Smooth muscle cell (in vitro differentiated cells): ENCODE measurements at regions not wholly inside any gene's neighbourhood (a gene's known extent, or its start where the extent isn't known, plus 50 kb on each side); places are given as distances from the start of the nearest gene placed in this dataset.

ENCODE experiments used
- DNase-seq: peaks from one replicate; lab custom pipeline; 2025; ENCODE audit not compliant: unreplicated experiment; lab: John Stamatoyannopoulos, UW
- H2AFZ ChIP-seq: fragments of 200-600 bp; sonication (generic); 2 replicates; pipeline ENCODE4 v1.6.0; 2016; ENCODE audit warnings: antibody characterized with exemption, low read depth, mild to moderate bottlenecking
- H3F3A ChIP-seq: fragments of 200-600 bp; sonication (generic); 2 replicates; pipeline ENCODE4 v1.6.0; 2017; ENCODE audit warnings: antibody characterized with exemption, low read depth
- H3K27ac ChIP-seq: fragments of 200-600 bp; sonication (generic); 2 replicates; pipeline ENCODE4 v1.5.1; 2016; ENCODE audit warnings: low read depth, mild to moderate bottlenecking
- H3K27me3 ChIP-seq: fragments of 200-600 bp; sonication (generic); 2 replicates; pipeline ENCODE4 v1.6.1; 2016; ENCODE audit warnings: low read depth, mild to moderate bottlenecking
- H3K36me3 ChIP-seq: fragments of 200-600 bp; sonication (generic); 2 replicates; pipeline ENCODE4 v1.5.1; 2016; ENCODE audit warnings: low read depth
- H3K4me1 ChIP-seq: fragments of 200-600 bp; sonication (generic); 2 replicates; pipeline ENCODE4 v1.5.1; 2016; ENCODE audit warnings: low read depth
- H3K4me2 ChIP-seq: fragments of 200-600 bp; sonication (generic); 2 replicates; pipeline ENCODE4 v1.6.0; 2016; ENCODE audit warnings: mild to moderate bottlenecking
- H3K4me3 ChIP-seq: fragments of 200-600 bp; sonication (generic); 2 replicates; pipeline ENCODE4 v1.5.1; 2016; ENCODE audit warnings: mild to moderate bottlenecking
- H3K79me2 ChIP-seq: fragments of 200-600 bp; sonication (generic); 2 replicates; pipeline ENCODE4 v1.6.0; 2016; ENCODE audit warnings: low read depth, mild to moderate bottlenecking
- H3K9ac ChIP-seq: fragments of 200-600 bp; sonication (generic); 2 replicates; pipeline ENCODE4 v1.6.0; 2016; ENCODE audit warnings: low read depth
- H3K9me3 ChIP-seq: fragments of 200-600 bp; sonication (generic); replicated peaks from 2 replicates; pipeline ENCODE4 v1.5.1; 2016; ENCODE audit warnings: low read depth
- H4K20me1 ChIP-seq: fragments of 200-600 bp; sonication (generic); 2 replicates; pipeline ENCODE4 v1.6.0; 2016; ENCODE audit warnings: low read depth
- CTCF ChIP-seq: fragments of 200-600 bp; sonication (generic); IDR thresholded peaks from 2 replicates; pipeline ENCODE4 v1.5.1; 2017; ENCODE audit warnings: borderline replicate concordance, mild to moderate bottlenecking, antibody characterized with exemption; ENCODE audit not compliant: insufficient read depth, poor library complexity, severe bottlenecking
- WGBS: methylation state at CpG from one replicate; pipeline ENCODE4 v1.1.7; 2016; ENCODE audit warnings: low lambda C conversion rate; 5-methylcytosine and 5-hydroxymethylcytosine counted together

- Histone ChIP-seq H4K20me1 (no peaks in the 10 kb centered on the region), H3F3A (no peaks in the 10 kb centered on the region), H3K4me3 (no peak overlapping the region), H3K36me3 (no peaks in the 10 kb centered on the region), H3K9ac (no peak overlapping the region), H3K27me3 (peaks cover 5% of the 10 kb centered on the region), H3K4me2 (no peak overlapping the region), H2AFZ (no peak overlapping the region), H3K27ac (no peak overlapping the region), H3K9me3 (no peaks in the 10 kb centered on the region), H3K4me1 (no peaks in the 10 kb centered on the region), H3K79me2 (no peaks in the 10 kb centered on the region)
- TF ChIP-seq CTCF = no peak
- WGBS = 81% methylated on average over 6 of the region's 6 CpGs
- DNase-seq = no peak
Measured at GRCh38 chr11:119530509-119530908, 107.5 kb upstream of the THY1 start.

GRCh38 chr11:119529936-119530335 is 107.0 kb upstream of the THY1 start:
- H3K4me3 ChIP-seq = no peak overlapping the region
- H3K4me1 ChIP-seq = no peaks in the 10 kb centered on the region
- no peaks in the 10 kb centered on the region for H3K79me2 ChIP-seq
- H3K9me3 ChIP-seq = no peaks in the 10 kb centered on the region
- no peaks in the 10 kb centered on the region for H3K36me3 ChIP-seq
- 45% methylated on average over 4 of the region's 4 CpGs for WGBS
- H3K27me3 ChIP-seq = peaks cover 7% of the 10 kb centered on the region
- DNase-seq = no peak
- H3K4me2 ChIP-seq = no peak overlapping the region
- no peaks in the 10 kb centered on the region for H4K20me1 ChIP-seq
- TF ChIP-seq CTCF = no peak
- no peaks in the 10 kb centered on the region for H3F3A ChIP-seq
- no peak overlapping the region for H3K27ac ChIP-seq
- no peak overlapping the region for H2AFZ ChIP-seq
- H3K9ac ChIP-seq = no peak overlapping the region

- no peak overlapping the region for H2AFZ ChIP-seq
- no peak overlapping the region for H3K4me3 ChIP-seq
- H3K4me1 ChIP-seq = no peaks in the 10 kb centered on the region
- H3K36me3 ChIP-seq = no peaks in the 10 kb centered on the region
- H3K4me2 ChIP-seq = no peak overlapping the region
- DNase-seq = no peak
- 90% methylated on average over 11 of the region's 11 CpGs for WGBS
- H3K9ac ChIP-seq = no peak overlapping the region
- no peaks in the 10 kb centered on the region for H3K9me3 ChIP-seq
- no peaks in the 10 kb centered on the region for H3K79me2 ChIP-seq
- H3F3A ChIP-seq = no peaks in the 10 kb centered on the region
- peaks cover 12% of the 10 kb centered on the region for H3K27me3 ChIP-seq
- no peak overlapping the region for H3K27ac ChIP-seq
- no peaks in the 10 kb centered on the region for H4K20me1 ChIP-seq
- no peak for TF ChIP-seq CTCF
Measured at GRCh38 chr11:119529063-119529845, 106.3 kb upstream of the THY1 start.

- Histone ChIP-seq H3K79me2 (no peaks in the 10 kb centered on the region), H3K4me3 (no peak overlapping the region), H3K27ac (no peak overlapping the region), H3F3A (no peaks in the 10 kb centered on the region), H3K9me3 (no peaks in the 10 kb centered on the region), H4K20me1 (no peaks in the 10 kb centered on the region), H3K4me2 (no peak overlapping the region), H3K4me1 (no peaks in the 10 kb centered on the region), H2AFZ (no peak overlapping the region), H3K36me3 (no peaks in the 10 kb centered on the region), H3K9ac (no peak overlapping the region), H3K27me3 (peaks cover 12% of the 10 kb centered on the region)
- no peak for TF ChIP-seq CTCF
- no peak for DNase-seq
- 96% methylated on average over 5 of the region's 5 CpGs for WGBS
Measured at GRCh38 chr11:119525867-119526196, 102.9 kb upstream of the THY1 start.
